T-cell (primary cell): ENCODE measurements at regions not wholly inside any gene's neighbourhood (a gene's known extent, or its start where the extent isn't known, plus 50 kb on each side); places are given as distances from the start of the nearest gene placed in this dataset.
"Not testable (repeated sequence)": the region's sequence is repeated elsewhere in the genome, so short reads cannot be mapped to it uniquely, and the experiment has no call there.

Experiments used
- ATAC-seq, 4 experiments: fragments of 200-7000 bp in 3 of 4; fragments of 150-1000 bp in 1 of 4; cut with Tn5 transposase; replicated peaks in 1 of 4; 1 replicate in 3 of 4; 2 replicates in 1 of 4; pipeline ENCODE4 v1.10.0; 2021; ENCODE audit warnings: moderate library complexity in 3 of 4, mild to moderate bottlenecking in 2 of 4, moderate number of reproducible peaks in 1 of 4
- CTCF ChIA-PET, 2 donors: fragments of 300-600 bp; sonication (Branson Sonifier 250); formaldehyde crosslinking; loops; one replicate each; lab custom pipeline; 2022; ENCODE audit warnings: antibody characterized with exemption in 2 of 2; lab: Charles Lee
- POLR2A ChIA-PET, 2 donors: fragments of 300-600 bp; sonication (Branson Sonifier 250); formaldehyde crosslinking; loops; one replicate each; lab custom pipeline; 2022; ENCODE audit warnings: antibody characterized with exemption in 2 of 2; lab: Charles Lee
- DNase-seq, 35 experiments: peaks; one replicate each; pipeline versions ENCODE4 v3.0.0 to v3.0.0-alpha.2; 2013 to 2023
- H3K27ac ChIP-seq: one replicate; pipeline ENCODE4 v1.5.1; 2013; ENCODE audit warnings: low read length
- H3K27me3 ChIP-seq, 2 experiments: replicated peaks in 1 of 2; 1 replicate in 1 of 2; 2 replicates in 1 of 2; pipeline versions ENCODE4 v1.6.1 to v1.7.0; 2013; ENCODE audit warnings: low read length in 1 of 2, mixed read lengths in 1 of 2; ENCODE audit not compliant: control insufficient read depth in 2 of 2, insufficient read depth in 2 of 2; ENCODE audit errors: extremely low read depth in 1 of 2
- H3K36me3 ChIP-seq, 2 donors: 1 replicate in 1 of 2; 2 replicates in 1 of 2; pipeline versions ENCODE4 v1.6.1 to v1.7.0; 2013; ENCODE audit warnings: low read length in 1 of 2; ENCODE audit not compliant: control insufficient read depth in 2 of 2, insufficient read depth in 1 of 2; ENCODE audit errors: extremely low read depth in 1 of 2
- H3K4me1 ChIP-seq, 2 experiments: 1 replicate in 1 of 2; 2 replicates in 1 of 2; pipeline versions ENCODE4 v1.6.1 to v1.7.0; 2013; ENCODE audit warnings: low read length in 2 of 2, mixed read lengths in 1 of 2; ENCODE audit not compliant: insufficient read depth in 2 of 2, control insufficient read depth in 1 of 2; ENCODE audit errors: extremely low read depth in 1 of 2
- H3K4me3 ChIP-seq, 2 donors: 1 replicate in 1 of 2; 2 replicates in 1 of 2; pipeline versions ENCODE4 v1.5.1 to v1.7.0; 2013; ENCODE audit warnings: mild to moderate bottlenecking in 2 of 2, low read length in 1 of 2, moderate library complexity in 1 of 2; ENCODE audit not compliant: control insufficient read depth in 1 of 2; ENCODE audit errors: extremely low read depth in 1 of 2
- H3K9me3 ChIP-seq: 2 replicates; pipeline ENCODE4 v1.7.0; 2013
- H3K27ac Mint-ChIP-seq, 2 donors: one replicate each; pipeline ENCODE4 v1.8.0; 2020 to 2021; ENCODE audit warnings: mild to moderate bottlenecking in 2 of 2, mixed read lengths in 2 of 2
- H3K27me3 Mint-ChIP-seq, 2 donors: one replicate each; pipeline ENCODE4 v1.8.0; 2021 to 2022; ENCODE audit warnings: mixed read lengths in 2 of 2
- H3K36me3 Mint-ChIP-seq: one replicate; pipeline ENCODE4 v1.8.0; 2021; ENCODE audit warnings: mixed read lengths
- H3K4me1 Mint-ChIP-seq, 3 donors: one replicate each; pipeline ENCODE4 v1.8.0; 2020 to 2022; ENCODE audit warnings: mixed read lengths in 3 of 3, mild to moderate bottlenecking in 1 of 3
- H3K4me3 Mint-ChIP-seq, 3 donors: one replicate each; pipeline ENCODE4 v1.8.0; 2020 to 2022; ENCODE audit warnings: mild to moderate bottlenecking in 3 of 3, mixed read lengths in 3 of 3, moderate library complexity in 3 of 3
- H3K9me3 Mint-ChIP-seq, 3 donors: one replicate each; pipeline ENCODE4 v1.8.0; 2020 to 2022; ENCODE audit warnings: mixed read lengths in 3 of 3
- WGBS: methylation state at CpG from one replicate; pipeline ENCODE4 v1.1.5; 2013; ENCODE audit warnings: missing lambda C conversion rate; ENCODE audit not compliant: insufficient coverage; 5-methylcytosine and 5-hydroxymethylcytosine counted together

- peaks cover 0 to 3% of the 10 kb centered on the region in 2 donors for H3K36me3 ChIP-seq
- Mint-ChIP-seq H3K9me3 (no peaks in the 10 kb centered on the region), H3K27me3 (no peaks in the 10 kb centered on the region), H3K36me3 (no peaks in the 10 kb centered on the region), H3K4me3 (no peak overlapping the region), H3K27ac (no peak overlapping the region), H3K4me1 (peaks cover 3 to 7% (median 5%) of the 10 kb centered on the region in 3 donors)
- H3K27me3 ChIP-seq = no peaks in the 10 kb centered on the region
- H3K27ac ChIP-seq = no peak overlapping the region
- no CpG with 5 or more reads among the region's 2 CpGs for WGBS
- ChIA-PET POLR2A (no interaction called here), CTCF (no interaction called here)
- peaks cover 1 to 4% of the 10 kb centered on the region in 2 experiments for H3K4me1 ChIP-seq
- ATAC-seq (no peak), DNase-seq (no peak)
- no peak overlapping the region for H3K4me3 ChIP-seq
- H3K9me3 ChIP-seq = no peaks in the 10 kb centered on the region
Measured at GRCh38 chr1:228944296-228944695, 209.0 kb downstream of the RHOU start.

DNA sequence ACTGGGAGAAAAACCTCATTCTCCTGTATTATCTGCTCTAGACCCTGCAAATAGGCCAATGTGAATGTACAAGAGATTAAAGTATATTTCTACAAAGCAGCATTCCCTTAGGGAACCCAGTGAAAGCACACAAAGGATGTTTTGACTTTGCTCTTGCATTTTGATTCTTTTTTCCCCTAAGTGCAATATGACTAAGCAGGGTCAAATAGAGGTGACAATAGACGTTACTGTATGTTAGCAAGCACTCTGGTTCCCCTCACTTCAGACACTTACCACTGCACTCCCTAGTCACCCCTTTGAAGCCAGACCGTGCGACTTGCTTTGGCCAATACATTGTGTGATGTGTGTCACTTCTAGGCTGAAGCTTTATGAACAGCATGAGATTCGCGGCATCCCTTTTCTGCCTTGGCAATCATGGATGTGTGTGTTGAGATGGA is 209.7 kb downstream of the RHOU start:
- no peak overlapping the region for H3K4me3 Mint-ChIP-seq
- H3K27ac Mint-ChIP-seq = no peak overlapping the region
- DNase-seq (no peak), ATAC-seq (no peak)
- Histone ChIP-seq H3K9me3 (no peaks in the 10 kb centered on the region), H3K36me3 (peaks cover 0 to 3% of the 10 kb centered on the region in 2 donors), H3K27me3 (no peaks in the 10 kb centered on the region), H3K27ac (no peak overlapping the region), H3K4me3 (no peak overlapping the region), H3K4me1 (no peaks in the 10 kb centered on the region)
- H3K9me3 Mint-ChIP-seq = no peaks in the 10 kb centered on the region
- POLR2A ChIA-PET = no interaction called here
- H3K4me1 Mint-ChIP-seq = peaks cover 0 to 1% (median 0%) of the 10 kb centered on the region in 3 donors
- CTCF ChIA-PET = no interaction called here
- WGBS = no CpG with 5 or more reads among the region's 5 CpGs
- H3K36me3 Mint-ChIP-seq = no peaks in the 10 kb centered on the region
- no peaks in the 10 kb centered on the region for H3K27me3 Mint-ChIP-seq

DNA sequence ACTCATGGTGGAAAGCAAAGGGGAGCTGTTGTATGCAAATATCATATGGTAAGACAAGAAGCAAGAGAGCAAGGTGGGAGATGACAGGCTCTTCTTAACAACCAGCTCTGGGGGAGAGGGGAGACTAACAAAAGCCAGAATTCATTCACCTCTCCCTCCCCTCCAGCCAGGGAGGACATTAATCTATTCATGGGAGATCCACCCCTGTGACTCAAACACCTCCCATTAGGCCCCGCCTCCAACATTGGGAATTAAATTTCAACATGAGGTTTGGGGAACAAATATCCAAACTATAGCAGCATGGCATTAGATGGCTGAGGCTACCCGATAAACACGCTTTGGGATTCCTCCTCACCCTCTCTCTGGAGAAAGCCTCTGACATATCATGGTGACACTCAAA is 210.6 kb downstream of the RHOU start:
- no peaks in the 10 kb centered on the region for H3K27me3 Mint-ChIP-seq
- no peaks in the 10 kb centered on the region for H3K4me1 Mint-ChIP-seq
- peaks cover 0 to 3% of the 10 kb centered on the region in 2 donors for H3K36me3 ChIP-seq
- H3K4me3 Mint-ChIP-seq = no peak overlapping the region
- DNase-seq (no peak), ATAC-seq (no peak)
- H3K4me3 ChIP-seq = no peak overlapping the region
- no peaks in the 10 kb centered on the region for H3K27me3 ChIP-seq
- CTCF ChIA-PET = no interaction called here
- no peaks in the 10 kb centered on the region for H3K36me3 Mint-ChIP-seq
- no peak overlapping the region for H3K27ac Mint-ChIP-seq
- H3K4me1 ChIP-seq = no peaks in the 10 kb centered on the region
- no peaks in the 10 kb centered on the region for H3K9me3 Mint-ChIP-seq
- no peak overlapping the region for H3K27ac ChIP-seq
- H3K9me3 ChIP-seq = no peaks in the 10 kb centered on the region
- WGBS = no CpG with 5 or more reads among the region's 3 CpGs
- POLR2A ChIA-PET = no interaction called here

DNA sequence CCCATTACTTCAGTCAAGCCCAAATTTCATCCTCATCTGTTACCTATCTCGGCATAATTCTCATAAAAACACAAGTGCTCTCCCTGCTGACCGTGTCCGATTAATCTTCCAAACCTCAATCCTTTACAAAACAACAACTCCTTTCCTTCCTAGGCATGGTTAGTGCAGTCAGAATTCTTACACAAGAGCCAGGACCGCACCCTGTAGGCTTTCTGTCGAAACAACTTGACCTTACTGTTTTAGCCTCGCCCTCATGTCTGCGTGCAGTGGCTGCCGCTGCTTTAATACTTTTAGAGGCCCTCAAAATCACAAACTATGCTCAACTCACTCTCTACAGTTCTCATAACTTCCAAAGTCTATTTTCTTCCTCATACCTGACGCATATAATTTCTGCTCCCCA is 214.3 kb downstream of the RHOU start:
- H3K9me3 ChIP-seq, H3K36me3 Mint-ChIP-seq, H3K27ac Mint-ChIP-seq, ATAC-seq, H3K4me1 ChIP-seq, H3K27ac ChIP-seq, CTCF ChIA-PET, H3K9me3 Mint-ChIP-seq, DNase-seq, H3K27me3 ChIP-seq, H3K36me3 ChIP-seq, H3K4me3 ChIP-seq, POLR2A ChIA-PET, H3K4me3 Mint-ChIP-seq, H3K27me3 Mint-ChIP-seq: not testable (repeated sequence)
- H3K4me1 Mint-ChIP-seq = peaks cover 0 to 11% (median 4%) of the 10 kb centered on the region in 3 donors
- WGBS = 97% methylated on average over 7 of the region's 9 CpGs

GRCh38 chr1:228953207-228953606 is 217.9 kb downstream of the RHOU start:
- H3K27ac Mint-ChIP-seq = no peak overlapping the region
- POLR2A ChIA-PET = no interaction called here
- DNase-seq (no peak), ATAC-seq (no peak)
- no peaks in the 10 kb centered on the region for H3K4me1 ChIP-seq
- no peaks in the 10 kb centered on the region for H3K36me3 Mint-ChIP-seq
- H3K9me3 ChIP-seq = no peaks in the 10 kb centered on the region
- no peak overlapping the region for H3K27ac ChIP-seq
- H3K9me3 Mint-ChIP-seq = no peaks in the 10 kb centered on the region
- CTCF ChIA-PET = interaction anchor here in 1 of 2 donors (0.6 kb wide), 1 partner anchor 766 kb away, joined by 3 read pairs; no protein-coding TSS in a partner anchor
- no peaks in the 10 kb centered on the region for H3K36me3 ChIP-seq
- H3K4me3 Mint-ChIP-seq = no peak overlapping the region
- H3K4me3 ChIP-seq = no peak overlapping the region
- no peaks in the 10 kb centered on the region for H3K27me3 ChIP-seq
- WGBS = no CpG with 5 or more reads among the region's 4 CpGs
- peaks cover 0 to 11% (median 4%) of the 10 kb centered on the region in 3 donors for H3K4me1 Mint-ChIP-seq
- no peaks in the 10 kb centered on the region for H3K27me3 Mint-ChIP-seq

- H3K9me3 Mint-ChIP-seq, POLR2A ChIA-PET: not testable (repeated sequence)
Measured at GRCh38 chr1:228953808-228954207, 218.5 kb downstream of the RHOU start.

DNA sequence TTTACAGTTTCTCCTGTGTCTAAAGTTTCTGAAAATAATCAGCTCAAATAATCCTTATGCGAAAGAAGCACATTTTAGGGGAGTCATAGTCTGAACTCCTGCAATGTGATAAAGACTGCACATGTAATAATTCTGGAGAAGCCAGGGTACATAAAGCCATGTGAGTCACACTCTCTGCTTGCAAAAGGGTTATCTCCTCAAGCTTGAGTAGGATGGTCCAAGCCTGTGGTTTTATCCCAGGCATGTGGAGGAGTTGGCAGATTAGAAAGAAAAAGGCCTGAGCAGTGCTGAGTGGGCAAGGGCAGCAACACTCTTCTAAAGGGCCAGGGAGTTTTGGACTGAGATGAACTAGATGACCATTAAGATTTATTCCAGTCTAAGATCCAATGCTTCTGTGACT is 220.4 kb downstream of the RHOU start:
- peaks cover 0 to 11% (median 4%) of the 10 kb centered on the region in 3 donors for H3K4me1 Mint-ChIP-seq
- Histone ChIP-seq H3K27ac (no peak overlapping the region), H3K27me3 (no peaks in the 10 kb centered on the region), H3K9me3 (no peaks in the 10 kb centered on the region), H3K4me3 (no peak overlapping the region), H3K36me3 (no peaks in the 10 kb centered on the region), H3K4me1 (no peaks in the 10 kb centered on the region)
- DNase-seq (no peak), ATAC-seq (no peak)
- no peaks in the 10 kb centered on the region for H3K27me3 Mint-ChIP-seq
- no peak overlapping the region for H3K4me3 Mint-ChIP-seq
- H3K9me3 Mint-ChIP-seq = no peaks in the 10 kb centered on the region
- H3K36me3 Mint-ChIP-seq = no peaks in the 10 kb centered on the region
- ChIA-PET CTCF (no interaction called here), POLR2A (no interaction called here)
- no peak overlapping the region for H3K27ac Mint-ChIP-seq
- no CpG with 5 or more reads among the region's 1 CpG for WGBS

More at GRCh38 chr1:228953808-228954207, 218.5 kb downstream of the RHOU start:
- H3K27ac Mint-ChIP-seq, H3K4me3 ChIP-seq, H3K36me3 ChIP-seq, H3K27me3 Mint-ChIP-seq, H3K36me3 Mint-ChIP-seq, H3K9me3 ChIP-seq, H3K4me1 ChIP-seq, DNase-seq, H3K4me3 Mint-ChIP-seq, H3K27ac ChIP-seq, ATAC-seq, H3K27me3 ChIP-seq: not testable (repeated sequence)
- H3K4me1 Mint-ChIP-seq = peaks cover 0 to 11% (median 4%) of the 10 kb centered on the region in 3 donors
- WGBS = 86% methylated on average over 10 of the region's 11 CpGs
- CTCF ChIA-PET = interaction anchor here in 1 of 2 donors (0.6 kb wide), 1 partner anchor 766 kb away, joined by 3 read pairs; no protein-coding TSS in a partner anchor
